HS-5 (cell line): ENCODE measurements at regions not wholly inside any gene's neighbourhood (a gene's known extent, or its start where the extent isn't known, plus 50 kb on each side); places are given as distances from the start of the nearest gene placed in this dataset.
A peak's percentile ranks its signal among the peaks of the same experiment; 100 is the strongest.

Experiments used
- DNase-seq: peaks from one replicate; pipeline ENCODE4 v3.0.0-alpha.2; 2012; ENCODE audit warnings: low read depth

DNA sequence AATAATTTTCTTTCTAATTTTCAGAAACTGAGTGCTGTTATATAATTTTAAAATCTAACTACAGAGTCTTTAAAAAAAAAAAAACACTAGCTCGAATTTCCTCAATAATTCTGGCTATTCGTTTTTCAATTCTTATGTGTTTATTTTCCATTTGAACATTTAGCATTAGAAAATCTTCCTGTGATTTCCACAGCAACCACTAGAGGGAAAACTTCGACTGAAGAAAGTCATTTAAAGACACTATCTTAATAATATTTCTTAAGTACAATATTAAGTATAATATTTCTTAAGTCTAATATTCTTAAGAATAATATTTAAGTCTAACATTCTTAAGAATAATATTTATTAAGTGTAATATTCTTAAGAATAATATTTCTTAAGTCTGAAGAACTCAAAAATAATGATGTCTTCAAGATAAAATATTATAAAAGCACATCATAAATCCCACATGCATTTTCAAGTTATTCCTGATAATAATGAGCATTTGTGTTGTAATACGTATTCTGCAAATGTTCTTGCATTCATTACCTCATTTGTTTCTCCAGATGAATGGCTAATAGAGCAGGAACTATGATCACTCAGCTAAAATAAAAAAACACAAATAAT, 118.4 kb upstream of the WDR17 start:
- DNase-seq = no peak

DNA sequence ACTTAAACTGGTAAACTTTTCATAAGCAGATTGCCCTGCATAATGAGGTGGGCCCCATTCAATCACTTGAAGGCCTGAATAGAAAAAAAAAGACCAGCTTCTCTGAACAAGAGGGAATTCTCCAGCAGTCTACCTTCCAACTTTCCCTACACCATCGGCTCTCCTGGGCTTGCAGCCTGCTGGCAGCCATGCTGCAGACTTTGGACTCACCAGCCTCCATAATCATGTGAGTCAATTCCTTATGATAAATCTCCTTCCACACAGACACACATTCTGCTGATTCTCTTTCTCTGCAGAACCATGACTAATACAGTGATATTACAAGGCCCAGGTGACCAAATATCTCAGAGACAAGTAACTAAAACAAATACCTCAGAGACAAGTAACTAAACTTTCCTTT, 113.8 kb upstream of the WDR17 start:
- peak; percentile 9 for DNase-seq

DNA sequence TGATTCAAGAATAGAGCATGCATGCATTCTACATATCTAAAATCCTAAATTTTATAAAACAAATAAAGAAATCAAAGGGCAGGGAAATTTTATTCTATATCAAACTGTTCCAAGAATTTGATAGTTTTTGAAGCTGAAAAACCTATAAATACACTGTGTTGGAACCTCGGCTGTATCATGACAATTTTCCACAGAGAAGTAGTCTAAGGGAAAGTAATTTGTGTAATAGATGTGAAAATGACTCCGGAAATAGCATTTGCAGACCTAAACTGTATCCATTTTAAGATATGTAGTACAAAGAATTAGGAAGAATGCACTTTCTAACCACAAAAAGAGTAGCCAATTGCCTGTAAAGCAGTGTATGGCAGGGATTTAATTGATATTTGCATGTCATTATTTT, 112.5 kb upstream of the WDR17 start:
- DNase-seq = no peak

DNA sequence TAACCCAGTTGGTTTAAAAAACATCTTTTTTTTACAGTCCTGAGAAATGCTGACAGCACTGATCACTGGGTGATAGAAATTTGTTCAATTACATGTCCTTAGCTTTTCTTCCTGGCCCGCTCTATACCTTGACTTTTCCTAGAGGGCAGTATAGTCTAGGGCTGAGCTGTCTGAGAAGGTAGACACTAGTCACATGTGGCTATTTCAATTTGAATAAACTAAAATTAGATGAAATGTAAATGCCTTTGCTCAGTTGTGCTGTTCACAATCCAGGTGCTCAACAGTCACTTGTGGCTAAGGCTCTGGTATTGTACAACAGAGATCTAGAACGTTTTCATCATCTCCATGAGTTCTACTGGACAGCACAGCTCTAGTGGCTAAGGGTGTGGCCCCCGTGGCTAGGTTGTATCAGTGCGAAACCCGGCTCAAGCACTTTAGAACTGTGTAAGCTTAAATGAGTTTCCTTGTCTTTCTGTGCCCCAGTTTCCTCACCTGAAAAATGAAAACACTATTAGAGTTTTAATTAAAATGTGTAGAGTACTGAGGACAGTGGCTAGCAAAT, 111.6 kb upstream of the WDR17 start:
- DNase-seq = no peak

DNA sequence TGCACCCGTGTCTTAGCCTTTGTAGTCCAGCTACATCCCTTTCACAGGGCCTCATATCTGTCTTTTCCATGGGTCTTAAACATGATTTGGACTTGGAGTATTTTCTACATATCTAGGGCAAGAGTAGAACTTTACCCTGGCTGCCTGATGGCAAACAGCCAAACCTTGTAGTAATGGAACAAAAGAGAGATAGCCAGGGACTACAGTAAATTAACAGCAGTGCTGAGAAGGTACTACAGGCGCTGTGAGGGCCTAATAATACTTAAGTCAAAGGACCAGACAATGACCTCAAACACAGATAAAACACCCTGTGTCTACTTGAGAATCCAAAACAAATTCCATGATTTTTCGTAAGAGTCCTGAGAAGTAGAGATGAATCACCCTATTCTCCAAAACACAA, 111.0 kb upstream of the WDR17 start:
- no peak for DNase-seq

DNA sequence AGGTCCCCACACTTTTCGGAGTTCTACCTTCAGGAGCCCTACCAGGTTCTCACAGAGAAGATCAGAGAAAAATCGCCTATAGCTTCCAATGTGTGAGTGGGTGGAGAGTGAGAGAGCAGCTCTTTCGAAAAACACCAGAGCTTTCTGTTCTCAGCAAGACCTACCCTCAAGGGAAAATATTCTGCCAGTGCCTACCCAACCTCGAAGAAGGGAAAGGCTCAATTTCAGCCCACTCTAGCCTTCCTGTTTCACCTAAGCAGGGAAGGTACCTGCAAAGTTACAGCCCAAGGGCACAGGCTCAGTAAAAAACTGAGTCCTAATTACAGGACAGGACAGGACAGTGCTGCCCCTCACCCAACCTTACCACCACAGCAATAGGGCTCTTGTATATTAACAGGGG, 104.0 kb upstream of the WDR17 start:
- DNase-seq = no peak

DNA sequence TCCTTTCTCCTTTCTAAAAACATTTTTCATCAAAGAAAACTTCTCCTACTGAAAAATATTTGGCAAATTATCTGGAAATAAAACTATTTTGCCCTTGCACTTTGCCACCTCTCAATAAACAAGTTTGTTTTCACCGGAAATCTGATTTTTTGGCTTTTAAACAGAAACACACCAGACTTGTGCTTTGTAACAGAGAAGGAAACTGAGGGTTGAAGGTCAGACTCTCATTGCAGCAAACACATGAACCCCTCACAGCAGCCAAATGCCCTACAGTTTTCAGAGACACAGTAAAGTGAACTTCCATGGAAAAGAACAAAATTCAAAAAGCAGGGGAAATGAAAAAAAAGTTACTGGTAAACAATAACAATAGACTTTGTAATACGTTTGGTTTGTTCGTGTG, 95.6 kb upstream of the WDR17 start:
- DNase-seq = no peak

DNA sequence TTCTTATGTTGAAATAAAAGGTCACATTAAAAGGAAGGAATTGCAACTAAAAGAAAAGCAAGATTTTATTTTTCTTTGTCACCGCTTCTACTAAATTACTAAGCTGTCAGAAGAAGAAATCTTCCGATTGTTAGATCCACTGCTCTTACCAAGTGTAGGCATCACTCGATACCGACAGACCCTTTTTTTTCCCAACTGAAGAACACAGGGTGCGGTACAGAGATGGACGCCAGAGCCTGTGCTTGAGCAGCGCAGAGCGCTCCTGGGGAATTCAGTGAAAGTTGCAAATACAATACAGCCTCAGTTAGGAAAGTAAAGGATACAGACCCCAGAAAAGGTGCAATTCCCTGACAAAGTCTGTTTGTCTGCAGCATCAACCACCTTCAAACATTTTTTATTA, 94.9 kb upstream of the WDR17 start:
- DNase-seq = no peak

DNA sequence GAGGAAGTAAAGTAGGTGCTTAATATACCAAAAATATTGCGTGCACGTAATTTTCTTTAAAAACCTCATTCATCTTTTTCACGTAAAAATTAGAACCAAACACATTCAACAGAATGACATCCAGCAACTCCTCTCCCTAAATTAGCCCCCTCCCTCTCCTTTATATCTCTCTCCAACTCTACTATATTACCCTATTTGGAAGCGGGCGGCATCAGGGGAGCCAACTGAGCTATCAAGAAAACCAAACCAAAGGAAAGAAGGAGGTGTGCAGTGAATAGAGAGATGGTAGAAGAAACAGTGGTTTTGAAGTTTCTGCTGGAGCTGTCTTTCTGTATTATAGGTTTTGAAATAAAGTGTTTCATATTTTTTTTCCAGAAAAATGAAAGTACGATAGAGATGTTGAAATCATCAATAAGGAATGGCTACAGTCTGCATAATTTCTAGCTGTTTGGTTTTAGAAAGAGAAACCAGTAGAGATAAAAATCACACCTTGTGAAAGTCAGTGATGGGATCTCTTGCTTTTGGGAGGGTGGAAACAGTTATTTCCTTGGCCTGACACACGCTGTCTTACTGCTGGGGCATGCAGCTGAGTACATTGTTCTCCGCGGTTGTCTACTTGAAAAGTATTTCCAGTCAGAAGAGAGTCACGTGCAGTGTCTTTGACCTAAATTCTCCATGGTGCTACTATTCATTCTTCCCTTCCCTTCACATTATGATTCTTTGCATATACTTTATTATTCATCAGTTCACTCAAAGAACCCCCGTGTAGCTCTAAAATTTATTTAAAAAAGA, 94.1 kb upstream of the WDR17 start:
- DNase-seq = no peak

DNA sequence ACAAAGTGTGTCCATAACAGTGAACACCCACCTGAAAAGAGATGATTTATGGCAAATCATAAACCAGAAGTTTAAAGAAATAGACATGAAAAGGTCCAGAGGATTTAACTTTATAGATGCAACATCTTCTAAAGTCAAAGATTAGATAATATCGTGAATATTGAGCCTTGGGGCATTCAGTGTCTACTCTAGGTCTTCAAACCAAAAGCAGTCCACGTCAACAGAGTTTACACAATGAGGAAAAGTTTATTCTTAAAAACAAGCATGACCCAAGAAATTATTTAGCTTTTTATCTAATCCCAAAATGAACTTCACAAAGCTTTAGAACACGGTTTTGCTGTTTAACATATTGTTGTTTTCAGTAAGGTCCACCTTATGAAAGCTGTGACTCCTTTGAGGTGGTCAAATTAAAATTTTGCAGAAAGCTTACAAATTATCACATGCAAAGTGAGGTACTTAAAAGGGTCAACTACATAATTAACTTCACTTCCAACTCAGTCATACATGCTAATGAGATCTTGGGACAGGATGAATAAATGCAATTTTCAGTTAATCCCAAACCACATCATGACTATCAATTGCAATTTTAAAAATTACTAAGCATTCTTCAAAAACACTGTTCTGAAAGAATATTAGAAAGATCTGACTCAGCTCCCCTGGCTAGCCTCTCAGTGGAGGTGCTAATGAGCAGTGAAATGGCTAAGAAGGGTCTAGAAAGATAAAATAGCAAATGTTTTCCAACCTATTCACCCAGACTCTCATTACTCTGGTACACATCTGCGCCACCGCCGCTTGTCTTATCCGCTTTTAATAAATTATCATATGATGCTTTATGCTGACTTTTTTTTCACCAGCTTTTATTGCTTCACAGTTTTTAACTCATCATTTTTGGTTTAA, 92.4 kb upstream of the WDR17 start:
- DNase-seq = no peak

DNA sequence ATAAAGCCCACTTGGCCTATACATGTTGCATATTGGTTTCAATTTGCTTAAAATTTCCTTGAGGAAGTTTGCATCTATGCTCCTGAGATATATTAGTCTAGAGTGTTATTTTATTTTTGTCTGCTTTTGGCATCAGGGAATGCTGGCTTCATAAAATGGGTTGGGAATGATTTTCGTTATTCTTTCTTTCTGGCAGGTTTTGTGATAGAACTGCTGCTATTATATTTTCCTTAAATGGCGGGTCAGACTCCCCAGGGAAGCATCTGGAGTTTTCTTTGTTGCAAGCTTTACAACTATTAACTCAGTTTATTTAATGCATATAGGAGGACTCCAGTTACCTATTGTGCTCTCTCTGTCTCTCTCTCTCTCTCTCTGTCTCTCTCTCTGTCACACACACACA, 82.0 kb upstream of the WDR17 start:
- no peak for DNase-seq

DNA sequence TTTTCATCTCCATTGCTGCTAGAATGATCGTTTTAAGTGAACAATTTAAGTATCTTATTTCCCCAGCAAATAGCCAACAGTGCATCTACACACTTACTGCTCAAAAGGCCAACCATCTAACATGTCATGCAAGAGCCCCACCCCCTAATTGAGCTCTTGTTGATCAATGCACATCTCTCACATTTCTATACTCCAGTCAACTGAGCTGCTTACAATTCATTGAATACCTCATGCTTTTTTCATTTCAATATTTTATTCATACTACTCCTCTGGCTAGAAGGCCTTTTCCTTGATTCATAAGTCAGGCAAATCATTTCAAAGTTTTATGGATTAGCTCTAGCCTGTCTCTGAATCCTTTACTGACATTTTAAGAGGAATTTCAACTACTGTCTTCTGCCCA, 79.0 kb upstream of the WDR17 start:
- DNase-seq = no peak

DNA sequence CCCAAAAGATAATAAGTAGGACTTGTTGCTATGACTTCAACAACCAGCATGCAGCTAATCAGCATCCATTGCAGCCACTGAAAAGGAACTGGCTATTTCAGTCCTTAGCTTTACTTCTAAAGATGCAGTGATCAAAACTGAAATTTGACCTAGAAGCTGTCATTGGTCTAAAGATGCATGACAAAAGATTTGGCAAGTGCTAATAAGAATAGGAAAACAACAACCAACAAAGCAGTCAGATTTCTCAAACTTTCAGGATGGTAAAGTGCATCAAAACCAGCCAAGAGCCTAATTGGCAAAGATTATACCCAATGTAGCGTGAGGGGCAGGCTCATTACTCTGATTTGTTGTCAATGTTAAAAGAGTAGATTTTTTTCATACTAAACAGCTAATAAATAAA, 77.1 kb upstream of the WDR17 start:
- DNase-seq = no peak

DNA sequence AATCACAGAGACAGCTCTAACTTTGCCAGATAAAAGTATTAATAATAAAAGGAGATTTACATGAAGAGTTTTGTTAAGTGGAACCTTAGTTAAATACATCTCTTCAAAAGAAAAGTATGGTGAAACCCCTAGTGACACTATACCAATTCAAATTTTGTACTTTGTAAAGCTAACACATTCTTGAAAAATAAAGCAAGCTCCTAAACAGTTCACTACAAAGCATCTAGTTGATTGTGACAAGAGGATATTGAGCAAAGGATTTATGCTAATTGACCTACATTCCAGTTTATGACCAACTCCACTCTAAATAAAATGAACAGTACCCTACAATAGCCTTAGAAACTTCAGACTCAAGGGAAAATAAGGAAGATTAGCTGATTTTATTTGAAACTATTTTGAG, 69.4 kb upstream of the WDR17 start:
- no peak for DNase-seq

DNA sequence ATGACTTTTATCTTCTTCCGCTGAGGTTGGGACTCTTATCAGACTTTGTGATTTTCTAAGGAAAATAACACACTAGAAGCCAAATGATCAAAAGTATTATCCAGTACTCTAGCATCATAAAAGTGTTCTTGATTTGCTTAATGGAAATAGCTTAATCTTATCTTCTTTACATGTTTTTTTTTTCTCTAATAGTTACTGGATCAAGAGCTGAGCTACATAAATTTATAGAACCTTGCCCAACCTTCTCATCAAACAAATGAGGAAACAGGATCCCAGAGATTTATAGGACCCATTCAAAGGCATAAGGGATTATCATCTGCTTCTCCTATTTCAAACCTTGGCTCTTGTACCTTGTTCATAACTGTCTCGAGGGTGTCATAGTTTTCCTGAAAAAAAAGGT, 68.3 kb upstream of the WDR17 start:
- DNase-seq = no peak

DNA sequence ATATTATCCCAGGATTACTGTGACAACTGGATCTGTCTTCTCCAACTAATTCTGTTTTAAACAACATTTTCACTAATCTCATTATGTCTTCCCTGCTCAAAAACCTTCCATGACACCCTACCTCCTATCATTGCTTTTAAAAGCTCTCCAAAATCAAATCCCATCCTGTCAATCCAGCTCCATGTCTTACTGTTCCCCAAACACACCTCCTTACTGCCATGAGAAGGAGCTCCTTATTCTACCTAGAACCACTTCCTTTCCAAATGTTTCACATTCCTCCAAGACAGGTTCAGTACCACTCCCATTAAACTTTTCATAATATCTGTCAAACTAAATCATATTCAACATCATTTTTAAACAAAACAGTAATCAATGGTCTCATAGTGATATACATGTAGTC, 66.9 kb upstream of the WDR17 start:
- DNase-seq = no peak

DNA sequence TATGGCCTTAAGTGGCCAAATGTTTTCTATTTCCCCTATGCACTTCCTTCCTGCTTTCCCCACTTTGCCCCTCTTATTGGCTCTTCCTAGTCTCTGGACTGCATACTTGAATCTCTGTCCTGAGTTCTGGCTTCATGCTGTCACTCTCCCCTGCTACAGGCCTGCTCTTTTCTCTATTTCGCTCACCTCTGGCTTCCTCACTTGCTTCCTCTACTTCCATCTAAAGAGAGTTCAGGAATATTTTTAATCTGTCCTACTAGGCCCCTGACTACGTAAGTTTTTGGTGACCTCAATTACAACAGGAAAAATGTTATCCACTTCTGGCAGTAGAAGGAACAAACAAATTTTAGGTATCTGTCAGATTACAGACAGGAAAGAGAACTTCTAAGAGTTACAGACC, 65.7 kb upstream of the WDR17 start:
- no peak for DNase-seq

DNA sequence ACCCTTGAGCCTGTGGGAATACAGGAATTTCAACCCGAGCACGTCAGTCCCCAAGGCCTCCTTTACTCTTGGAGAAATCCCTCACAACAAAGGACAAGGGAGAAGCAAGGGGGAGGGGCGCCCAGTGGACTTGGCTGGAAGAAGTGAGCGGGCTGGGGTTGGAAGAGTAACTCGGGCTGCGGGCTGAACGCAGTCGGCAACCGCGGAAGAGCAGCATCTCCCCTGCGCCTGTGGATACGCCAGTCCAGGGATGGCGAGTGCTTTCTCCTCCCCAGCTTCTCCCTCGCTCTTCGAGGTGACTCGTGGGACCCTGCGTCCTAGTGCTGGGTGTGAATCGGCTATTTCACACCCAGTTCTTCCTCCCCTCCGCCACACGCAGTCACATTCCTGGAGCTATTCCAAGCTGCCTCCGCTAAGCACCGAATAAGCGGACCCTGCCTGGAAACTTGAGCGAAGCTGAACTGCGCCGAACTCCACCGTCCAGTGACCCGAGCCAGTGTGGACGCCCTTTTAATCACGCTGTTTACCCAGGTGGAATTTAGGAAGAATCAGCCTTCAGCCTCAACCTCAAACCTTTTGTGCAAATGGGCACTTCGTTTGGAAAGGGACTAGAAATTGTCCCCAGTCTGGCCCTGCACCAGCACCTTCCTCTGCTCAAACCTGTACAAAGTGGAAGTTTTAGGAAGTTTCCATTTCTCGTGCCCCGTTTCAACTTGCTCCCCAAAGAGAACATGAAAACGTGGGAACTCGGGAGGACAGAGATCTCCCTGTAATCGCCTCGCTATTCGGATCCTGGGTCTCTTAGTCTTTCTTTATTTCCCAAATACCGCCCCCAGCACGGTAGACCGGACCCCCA, 64.3 kb upstream of the WDR17 start:
- DNase-seq = no peak

DNA sequence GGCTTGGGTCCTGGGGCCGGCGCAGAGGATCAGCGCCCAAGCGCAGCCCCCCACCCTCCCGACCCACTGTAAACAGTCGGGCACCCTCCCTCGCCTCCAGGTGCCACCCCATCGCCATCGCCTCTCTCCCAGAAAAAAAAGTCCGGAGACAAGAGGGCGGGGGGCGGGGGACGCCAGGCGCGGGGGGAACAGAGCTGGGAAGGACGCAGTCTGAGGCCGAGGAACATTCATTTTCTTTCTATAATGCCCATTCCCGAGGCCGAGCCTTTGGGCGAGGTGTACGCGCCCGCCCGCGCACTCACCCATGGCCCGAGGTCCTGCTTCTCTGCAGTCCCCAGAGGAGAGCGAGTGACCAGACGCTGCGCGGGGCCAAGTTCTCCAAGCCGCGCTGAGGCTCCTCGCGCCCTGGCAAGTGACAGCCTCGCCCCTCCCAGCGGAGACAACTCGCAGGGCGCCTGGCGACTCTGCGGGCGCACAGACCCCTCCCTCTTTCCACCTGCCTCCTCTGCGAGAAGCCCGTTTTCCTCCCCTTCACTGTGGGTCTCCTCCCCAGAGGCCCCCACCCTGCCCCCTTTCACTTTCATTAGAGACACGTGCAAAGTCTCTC, 63.5 kb upstream of the WDR17 start:
- DNase-seq = no peak

DNA sequence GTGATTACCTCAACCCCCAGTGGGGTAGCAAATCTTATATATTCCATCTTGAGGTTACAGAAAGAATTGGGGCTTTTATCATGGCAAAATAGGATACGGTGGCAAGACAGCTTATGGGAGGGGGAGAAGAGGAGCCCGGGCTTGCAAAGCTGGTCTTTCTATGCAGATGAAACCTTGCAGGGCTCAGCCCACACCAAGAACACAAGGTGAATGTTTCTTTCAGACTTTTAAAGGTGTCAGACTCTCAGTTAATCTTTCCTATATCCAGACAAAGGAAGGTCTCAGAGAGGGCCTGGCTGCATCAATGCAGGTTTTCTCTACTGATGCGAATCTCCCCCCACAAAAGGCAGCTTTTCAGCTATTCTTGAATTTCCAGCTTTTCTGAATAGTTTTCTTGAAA, 59.9 kb upstream of the WDR17 start:
- no peak for DNase-seq

DNA sequence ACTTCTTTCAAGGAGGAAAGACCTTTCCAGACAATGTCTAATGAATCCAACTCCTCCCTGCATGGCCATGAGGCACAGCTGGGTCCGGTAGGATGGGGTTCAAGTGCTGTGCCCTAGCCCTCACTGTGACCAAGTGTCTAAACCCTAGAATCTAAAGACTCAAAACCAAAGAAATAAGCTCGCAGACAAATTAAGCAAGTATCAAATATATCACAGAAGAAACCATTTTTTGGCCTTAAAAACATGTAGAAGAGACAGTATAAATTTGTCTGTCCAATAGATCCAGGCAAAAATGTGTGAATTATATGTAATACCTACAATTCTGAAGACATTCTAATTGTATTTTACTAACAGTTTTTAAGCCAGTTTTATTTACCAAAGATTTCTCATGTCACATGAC, 56.4 kb upstream of the WDR17 start:
- no peak for DNase-seq
